ENCODE measurements at regions not wholly inside any gene's neighbourhood (a gene's known extent, or its start where the extent isn't known, plus 50 kb on each side); places are given as distances from the start of the nearest gene placed in this dataset.

- TF ChIP-seq ZNF224 (CRISPR knock-in tag; IDR thresholded peaks at IDR 0.05) (no peak), CEBPG (CRISPR knock-in tag; IDR thresholded peaks at IDR 0.05) (no peak), HOMEZ (CRISPR knock-in tag; IDR thresholded peaks at IDR 0.05; ENCODE audit: low read depth) (no peak), FOXA3 (CRISPR knock-in tag; IDR thresholded peaks at IDR 0.05) (no peak), NBN (conservative IDR thresholded peaks at IDR 0.05) (no peak), THRA (CRISPR knock-in tag; IDR thresholded peaks at IDR 0.05; ENCODE audit: borderline replicate concordance) (no peak), POLR2A (IDR thresholded peaks at IDR 0.05; ENCODE audit: insufficient read depth in 1 of 2, low read depth in 2 of 2, low read length in 2 of 2) (no peak), MXI1 (IDR thresholded peaks at IDR 0.05; ENCODE audit: borderline replicate concordance, low read depth, low read length) (no peak), MXD1 (CRISPR knock-in tag; IDR thresholded peaks at IDR 0.05) (no peak), CTCF (CRISPR knock-in tag; IDR thresholded peaks at IDR 0.05) (no peak), CEBPZ (IDR thresholded peaks at IDR 0.05; ENCODE audit: low read length) (no peak), IRF9 (CRISPR knock-in tag; IDR thresholded peaks at IDR 0.05; ENCODE audit: borderline replicate concordance) (no peak), ZHX1 (CRISPR knock-in tag; IDR thresholded peaks at IDR 0.05; ENCODE audit: low read depth) (no peak), REST (IDR thresholded peaks at IDR 0.05; ENCODE audit: borderline replicate concordance in 1 of 2, low read depth in 1 of 2, low read length in 2 of 2) (no peak)
These were observed 250.0 kb downstream of the SOX11 start for GRCh38 chr2:5942204-5942603.

All from HepG2 (cell line).